Activated CD8-positive, alpha-beta memory T cell treated with anti-CD3 and anti-CD28 coated beads, Interleukin-2, amount 50 U/mL, for 24 hours (primary cell): ENCODE measurements at regions not wholly inside any gene's neighbourhood (a gene's known extent, or its start where the extent isn't known, plus 50 kb on each side); places are given as distances from the start of the nearest gene placed in this dataset.

Experiments
- DNase-seq: peaks from one replicate; pipeline ENCODE4 v3.0.0-alpha.2; 2020; ENCODE audit errors: extremely low read depth

- DNase-seq, result no peak
These were observed 1079.9 kb upstream of the LRRTM3 start for GRCh38 chr10:65845916-65846315.

GRCh38 chr10:65846541-65846940 is 1079.3 kb upstream of the LRRTM3 start:
- no peak for DNase-seq

GRCh38 chr10:65846949-65847348 is 1078.9 kb upstream of the LRRTM3 start:
- no peak for DNase-seq

GRCh38 chr10:65847436-65848230 is 1078.2 kb upstream of the LRRTM3 start:
- DNase-seq, result no peak

- DNase-seq, result no peak
These were observed 1067.0 kb upstream of the LRRTM3 start for GRCh38 chr10:65858841-65859240.

- DNase-seq, result no peak
These were observed 1064.6 kb upstream of the LRRTM3 start for GRCh38 chr10:65861249-65861648.
